Pulmonary artery endothelial cell (primary cell): ENCODE measurements at regions not wholly inside any gene's neighbourhood (a gene's known extent, or its start where the extent isn't known, plus 50 kb on each side); places are given as distances from the start of the nearest gene placed in this dataset.
A peak's percentile ranks its signal among the peaks of the same experiment; 100 is the strongest.
"Not testable (repeated sequence)": the region's sequence is repeated elsewhere in the genome, so short reads cannot be mapped to it uniquely, and the experiment has no call there.

ENCODE experiments used
- DNase-seq: peaks from one replicate; pipeline ENCODE4 v3.0.0-alpha.2; 2011; ENCODE audit warnings: low read depth, low spot score

DNA sequence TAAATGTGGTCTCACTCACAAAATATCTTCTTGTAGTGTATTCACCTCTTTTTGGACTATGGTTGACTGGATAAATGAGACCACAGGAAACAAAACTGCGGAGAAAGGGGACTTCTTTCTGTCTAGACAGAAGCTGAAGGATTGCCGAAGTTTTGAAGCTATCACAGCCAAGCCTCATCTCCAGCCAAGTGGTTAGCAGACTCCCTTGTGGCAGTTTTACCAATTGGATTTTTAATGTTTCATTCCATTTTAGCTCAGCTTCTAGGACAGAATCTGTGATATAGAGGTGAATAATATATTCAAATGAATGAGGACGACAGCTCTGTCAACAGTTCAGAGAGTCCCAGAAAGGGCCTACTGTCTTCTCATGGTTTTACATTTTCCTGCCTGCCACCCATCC is 215.7 kb upstream of the ZNF608 start:
- DNase-seq = no peak

DNA sequence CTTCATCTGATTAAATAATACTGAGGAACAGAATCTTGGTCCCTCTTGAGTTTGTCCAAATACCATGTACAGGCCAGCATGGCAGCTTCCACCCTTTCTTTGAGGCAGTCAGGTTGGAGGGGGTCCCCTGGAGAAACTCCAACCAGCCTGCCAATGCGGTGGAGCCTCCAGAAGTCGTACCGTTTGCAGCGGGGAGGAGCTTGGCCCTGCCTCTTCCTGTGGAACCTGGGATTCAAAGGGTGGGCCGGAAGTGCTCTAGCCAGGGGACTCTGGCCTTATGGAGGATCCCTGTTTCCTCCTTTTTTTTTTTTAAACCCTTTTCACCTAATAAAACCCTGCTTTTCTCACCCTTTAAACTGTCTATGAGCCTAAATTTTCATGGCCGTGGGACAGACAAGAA is 216.3 kb upstream of the ZNF608 start:
- DNase-seq = no peak

DNA sequence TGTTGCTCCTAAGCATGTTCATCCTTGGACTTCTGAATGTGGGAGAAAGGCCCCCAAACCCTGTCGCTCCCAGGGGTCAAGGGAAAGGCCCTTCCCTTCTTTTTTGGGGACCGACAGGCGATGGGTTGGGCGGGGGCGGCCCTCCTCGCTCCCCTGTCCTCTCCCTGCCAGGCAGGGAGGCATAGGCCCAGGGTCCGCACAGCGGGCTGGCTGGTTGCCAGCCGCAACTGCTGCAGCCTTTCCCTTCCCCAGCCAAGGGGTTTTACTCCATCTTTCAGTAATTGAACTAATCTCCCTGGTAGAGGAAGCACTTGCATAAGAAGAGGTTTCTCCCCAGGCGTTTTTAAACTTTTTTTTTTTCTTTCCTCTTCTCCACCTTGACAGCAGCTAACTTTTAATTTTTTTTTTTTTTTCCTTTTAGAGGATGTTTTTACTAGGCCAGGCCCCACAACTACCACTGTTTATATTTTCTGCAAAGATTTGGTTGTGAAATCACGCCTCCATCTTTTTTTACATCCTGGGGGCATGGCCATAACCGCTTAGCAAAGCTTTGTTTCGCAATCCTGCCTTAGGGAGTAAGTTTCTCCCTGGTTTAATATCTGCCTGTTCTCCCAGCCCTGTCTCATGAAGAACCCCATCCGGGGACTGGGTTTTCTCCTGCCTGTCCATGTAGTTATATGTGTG is 216.9 kb upstream of the ZNF608 start:
- no peak for DNase-seq

DNA sequence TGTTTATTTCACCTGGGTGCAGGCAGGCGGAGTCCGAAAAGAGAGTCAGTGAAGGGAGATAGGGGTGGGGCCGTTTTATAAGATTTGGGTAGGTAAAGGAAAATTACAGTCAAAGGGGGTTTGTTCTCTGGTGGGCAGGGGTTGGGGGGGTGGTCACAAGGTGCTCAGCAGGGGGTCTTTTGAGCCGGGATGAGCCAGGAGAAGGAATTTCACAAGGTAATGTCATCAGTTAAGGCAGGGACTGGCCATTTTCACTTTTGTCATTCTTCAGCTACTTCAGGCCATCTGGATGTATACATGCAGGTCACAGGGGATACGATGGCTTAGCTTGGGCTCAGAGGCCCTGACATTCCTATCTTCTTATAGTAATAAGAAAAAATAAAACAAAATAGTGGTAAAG is 220.3 kb upstream of the ZNF608 start:
- DNase-seq = not testable (repeated sequence)

DNA sequence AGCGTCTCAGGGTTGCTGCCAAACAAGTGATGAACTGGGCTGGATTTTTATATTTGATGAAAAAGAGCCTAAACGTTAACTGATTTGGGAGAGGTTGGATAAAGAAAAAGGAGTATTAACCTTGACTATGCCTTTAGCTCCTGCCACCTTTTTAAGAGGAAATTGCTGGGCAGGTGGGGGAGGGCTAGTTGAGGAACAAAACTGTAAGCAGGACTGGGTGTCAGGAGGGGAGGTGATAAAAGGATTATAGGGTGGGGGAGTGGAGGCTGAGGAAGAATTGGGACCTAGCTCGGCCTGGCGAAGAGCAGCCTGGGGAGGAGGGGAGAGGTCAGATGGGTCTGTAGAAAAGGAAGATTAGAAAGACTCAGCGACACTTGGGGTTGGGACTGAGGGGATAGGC is 223.9 kb upstream of the ZNF608 start:
- not testable (repeated sequence) for DNase-seq

DNA sequence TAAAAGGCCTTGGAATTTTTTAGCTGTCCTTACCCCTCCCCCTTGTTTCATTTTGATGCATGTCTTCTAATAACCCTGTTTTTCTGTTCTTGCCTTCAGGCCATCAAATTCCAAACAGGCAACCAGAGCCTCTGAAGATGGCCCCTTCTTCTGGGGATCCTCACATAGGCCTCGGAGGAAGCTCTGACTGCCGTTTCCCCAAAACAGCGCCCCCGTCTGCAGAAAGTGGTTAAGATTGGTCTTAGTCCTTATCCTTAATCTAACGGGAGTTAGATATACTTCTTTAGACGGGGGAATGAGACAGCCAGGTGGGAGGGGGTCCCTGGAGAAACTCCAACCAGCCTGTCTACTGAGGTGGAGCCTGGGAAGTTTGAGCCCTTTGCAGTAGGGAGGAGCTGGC is 226.3 kb upstream of the ZNF608 start:
- no peak for DNase-seq

DNA sequence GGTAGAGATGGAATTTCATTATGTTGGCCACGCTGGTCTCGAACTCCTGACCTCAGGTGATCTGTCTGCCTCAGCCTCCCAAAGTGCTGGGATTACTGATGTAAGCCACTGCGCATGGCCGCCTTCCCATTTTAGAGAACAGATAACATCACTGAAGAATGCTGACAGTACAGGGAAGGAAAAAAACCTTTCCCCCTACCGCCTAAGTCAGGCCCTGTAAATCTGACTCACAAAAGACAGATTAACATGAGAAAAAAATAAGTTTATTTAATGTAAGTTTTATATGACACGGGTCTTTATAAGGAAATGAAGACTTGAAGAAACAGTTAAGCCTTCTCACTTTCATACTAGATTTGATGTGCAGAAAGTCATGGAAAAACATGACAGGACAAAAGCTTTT is 227.2 kb upstream of the ZNF608 start:
- no peak for DNase-seq

DNA sequence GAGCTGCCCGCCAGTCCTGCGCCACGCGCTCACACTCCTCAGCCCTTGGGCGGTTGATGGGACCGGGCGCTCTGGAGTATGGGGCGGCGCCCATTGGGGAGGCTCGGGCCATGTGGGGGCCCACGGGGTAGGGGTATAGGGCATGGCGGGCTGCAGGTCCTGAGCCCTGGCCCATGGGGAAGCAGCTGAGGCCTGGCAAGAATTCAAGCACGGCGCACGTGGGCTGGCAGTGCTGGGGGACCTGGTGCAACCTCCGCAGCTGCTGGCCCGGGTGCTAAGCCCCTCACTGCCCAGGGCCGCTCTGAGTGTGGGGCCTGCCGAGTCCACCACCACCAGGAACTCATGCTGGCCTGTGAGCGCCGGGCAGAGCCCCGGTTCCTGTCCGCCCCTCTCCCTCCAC is 229.6 kb upstream of the ZNF608 start:
- no peak for DNase-seq

DNA sequence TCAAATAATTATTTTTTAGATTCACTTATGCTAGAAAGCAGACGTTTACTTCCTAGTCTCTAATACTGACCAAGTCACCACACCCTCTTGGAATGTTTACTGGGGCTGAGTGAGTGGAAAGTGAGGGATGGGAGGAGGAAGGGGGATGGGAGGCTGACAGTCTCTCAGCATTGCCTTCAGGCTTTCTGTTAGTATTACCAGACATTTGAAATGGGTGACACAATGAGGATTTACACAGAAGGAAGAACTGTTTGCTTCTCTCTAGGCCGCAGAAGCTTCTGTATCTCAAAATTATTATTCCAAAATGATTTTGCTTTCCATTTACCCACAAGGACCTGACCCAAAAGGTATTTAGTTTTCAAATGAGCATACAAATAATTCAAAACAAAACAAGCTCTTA is 232.8 kb upstream of the ZNF608 start:
- DNase-seq = no peak

DNA sequence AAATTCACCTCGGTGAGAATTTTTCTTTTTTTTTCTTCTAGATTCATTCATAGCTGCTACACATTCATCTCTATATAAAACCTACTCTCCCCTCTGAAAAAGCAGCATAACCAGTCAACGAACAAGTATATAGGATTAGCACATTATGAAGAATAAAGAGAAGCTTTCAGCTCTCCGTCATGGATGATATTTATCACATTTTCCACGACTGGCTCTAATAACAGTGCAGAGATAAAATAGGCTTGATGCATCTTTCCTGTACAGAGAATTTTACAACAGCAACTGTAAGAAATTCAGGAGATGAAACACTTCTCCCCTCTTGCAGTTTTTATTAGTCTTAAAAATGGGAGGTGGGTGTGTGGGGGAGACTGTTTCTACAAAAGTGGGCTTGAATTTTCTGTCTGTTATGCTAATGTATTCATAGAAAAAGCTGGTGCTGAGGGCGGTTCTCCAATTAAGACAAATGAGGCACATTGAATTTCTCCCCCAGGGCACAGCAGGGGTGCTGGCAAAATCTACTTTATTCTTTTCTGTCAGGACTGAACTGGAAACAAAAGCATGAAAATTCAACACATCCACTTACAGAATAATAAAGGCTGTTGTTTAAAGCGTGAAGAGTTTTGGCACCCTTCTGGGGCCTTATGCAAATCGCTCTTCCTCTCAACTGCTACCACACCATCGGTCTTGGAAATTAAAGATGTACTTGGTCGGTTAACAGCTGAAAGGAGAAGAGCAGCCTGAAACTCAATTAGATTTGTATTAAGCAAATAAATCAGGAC is 233.9 kb upstream of the ZNF608 start:
- no peak for DNase-seq

DNA sequence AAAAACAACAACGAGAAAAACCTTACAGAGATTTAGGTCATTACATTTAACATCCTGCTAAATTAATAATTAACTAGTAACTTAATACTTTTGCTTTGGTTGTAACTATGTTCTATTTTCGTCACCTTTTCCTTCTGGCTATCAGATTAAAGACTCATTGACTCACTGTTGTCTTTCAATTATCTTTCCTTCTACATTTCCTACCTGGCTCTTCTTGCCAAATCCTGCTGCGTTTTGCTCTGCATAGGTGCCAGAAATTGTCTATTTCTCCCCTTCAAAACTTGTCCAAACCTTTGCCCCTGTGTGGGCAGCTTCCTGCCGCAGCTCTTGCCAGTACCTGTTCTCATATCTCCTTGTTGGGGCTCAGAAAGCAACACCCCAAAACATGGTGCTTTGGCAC is 235.5 kb upstream of the ZNF608 start:
- DNase-seq = no peak

DNA sequence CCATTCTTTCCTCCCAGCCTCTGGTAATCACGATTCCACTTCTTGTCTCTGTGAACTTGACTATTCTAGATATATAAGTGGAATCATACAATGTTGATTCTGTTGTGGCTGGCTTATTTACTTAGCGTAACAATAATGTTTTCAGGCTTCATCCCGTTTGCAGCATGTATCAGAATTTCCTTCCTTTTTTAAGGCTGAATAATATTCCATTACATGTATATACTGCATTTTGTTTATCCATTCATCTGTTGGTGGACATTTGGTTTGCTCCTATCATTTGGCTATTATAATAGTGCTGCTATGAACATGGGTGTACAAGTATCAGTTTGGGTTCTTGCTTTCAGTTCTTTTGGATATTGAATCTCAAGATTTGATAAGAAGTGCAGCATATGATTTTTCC is 239.7 kb upstream of the ZNF608 start:
- no peak for DNase-seq

DNA sequence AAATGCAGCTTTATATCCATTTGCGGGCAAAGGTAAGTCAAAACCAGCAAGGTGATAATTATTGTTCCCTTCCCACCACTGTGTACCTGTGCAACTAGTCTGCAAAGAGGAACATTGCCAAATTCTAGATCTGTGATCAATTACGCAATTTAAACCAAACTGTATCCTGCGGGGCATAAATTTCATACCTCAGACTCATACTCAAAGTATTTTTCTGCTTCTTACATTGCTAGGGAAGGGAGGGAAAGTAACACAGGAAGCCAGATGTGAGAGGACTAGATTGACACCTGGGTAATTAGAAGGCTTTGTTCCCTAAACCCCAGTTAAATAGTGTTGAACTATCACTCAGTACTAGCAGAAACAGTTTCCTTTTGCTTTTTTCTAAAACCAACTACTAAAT is 240.2 kb upstream of the ZNF608 start:
- DNase-seq = no peak

DNA sequence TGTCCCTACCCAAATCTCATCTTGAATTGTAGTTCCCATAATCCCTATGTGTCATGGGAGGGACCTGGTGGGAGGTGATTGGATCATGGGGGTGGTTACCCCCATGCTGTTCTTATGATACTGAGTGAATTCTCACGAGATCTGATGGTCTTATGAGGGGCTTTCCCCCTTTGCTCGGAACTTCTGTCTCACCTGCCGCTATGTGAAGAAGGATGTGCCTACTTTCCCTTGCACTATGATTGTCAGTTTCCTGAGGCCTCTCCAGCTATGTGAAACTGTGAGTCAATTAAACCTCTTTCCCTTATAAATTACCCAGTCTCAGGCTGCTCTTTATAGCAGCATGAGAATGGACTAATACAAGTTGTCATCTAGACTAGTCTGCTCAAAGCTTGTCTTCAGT is 241.3 kb upstream of the ZNF608 start:
- DNase-seq = not testable (repeated sequence)

DNA sequence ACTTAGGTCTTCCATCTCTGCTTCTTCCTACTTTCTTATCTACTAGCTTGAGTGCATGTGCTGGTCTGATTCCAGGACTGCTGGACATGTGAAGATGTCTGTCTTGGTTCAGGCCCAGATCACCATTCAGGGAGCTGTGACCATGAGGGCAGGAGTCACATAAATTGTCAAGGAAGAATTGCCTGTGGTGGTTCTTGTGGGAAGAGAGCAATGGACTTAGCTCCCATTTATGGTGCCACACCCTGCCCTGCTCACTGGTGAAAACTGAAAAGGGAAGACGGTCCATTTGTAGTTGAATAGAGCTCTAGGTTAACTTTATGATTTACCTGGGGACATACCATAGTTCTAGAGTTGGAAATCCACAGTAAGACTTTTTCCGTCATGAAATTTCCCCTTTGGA is 244.3 kb upstream of the ZNF608 start:
- DNase-seq = no peak

DNA sequence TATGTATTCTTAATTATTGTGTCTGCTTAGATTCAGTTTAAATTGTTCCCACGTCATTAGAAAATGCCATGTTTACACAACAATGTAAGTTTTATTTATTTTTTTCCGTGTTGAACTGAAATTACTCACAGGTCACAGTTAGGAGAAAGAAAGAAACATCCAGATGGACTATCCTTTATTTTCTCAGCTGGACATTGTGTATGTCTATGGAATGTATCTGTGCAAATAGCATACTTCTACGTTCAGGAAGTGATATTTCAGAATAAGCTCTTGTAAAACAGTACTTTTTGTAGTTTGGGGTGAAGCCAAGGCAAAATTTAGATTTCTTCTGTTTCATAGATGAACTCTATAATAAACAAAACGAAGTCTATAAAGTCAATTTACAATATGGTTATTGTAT is 249.0 kb upstream of the ZNF608 start:
- peak; percentile 24 for DNase-seq

DNA sequence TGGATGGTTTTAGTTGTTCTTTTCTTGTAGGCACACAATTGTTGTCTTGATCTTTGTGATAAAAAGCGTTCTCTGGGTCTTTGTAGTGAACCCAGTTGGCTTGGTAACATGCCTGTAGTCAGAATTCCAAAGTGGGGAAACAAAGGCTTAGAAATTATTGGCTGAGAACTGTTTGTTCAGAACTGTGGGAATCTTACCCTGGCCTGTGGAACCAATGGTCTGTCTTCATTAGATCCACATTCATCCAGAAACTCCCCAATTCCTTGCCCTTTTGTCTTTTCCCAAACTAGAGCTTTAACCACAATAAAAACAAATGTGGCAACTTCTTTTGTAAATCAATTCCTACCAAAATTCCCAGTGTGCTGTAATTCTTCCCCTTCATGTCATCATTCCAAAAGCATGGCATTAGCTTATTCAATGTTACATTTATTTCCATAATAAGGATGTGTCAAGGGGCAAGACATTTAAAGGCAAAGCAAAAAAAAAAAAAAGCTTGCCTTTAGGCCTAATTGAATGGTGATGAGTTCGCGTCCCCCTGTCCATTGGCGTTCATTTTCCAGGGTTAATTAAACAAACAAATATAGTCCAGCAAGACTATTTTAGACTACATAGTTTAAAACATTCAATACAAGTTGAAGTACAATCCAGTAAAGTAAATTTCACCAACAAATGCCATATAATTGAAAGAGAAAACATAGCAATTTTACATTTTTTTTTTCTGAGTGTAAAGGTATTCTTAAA is 249.8 kb upstream of the ZNF608 start:
- DNase-seq = no peak

DNA sequence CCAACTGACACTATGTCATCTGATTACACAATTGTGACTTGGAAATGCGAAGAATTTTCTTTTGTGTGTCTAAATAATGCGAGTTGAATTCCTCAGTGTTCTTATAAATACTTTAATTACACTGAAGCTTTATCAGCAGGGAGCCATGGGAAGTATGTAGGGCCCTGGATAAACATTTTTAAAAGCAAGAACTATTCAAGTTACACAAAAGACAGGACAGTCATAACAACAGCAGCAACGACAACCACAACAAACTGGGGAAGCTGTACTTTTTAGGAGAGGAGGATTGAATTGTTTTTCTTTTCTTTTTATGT is 250.3 kb upstream of the ZNF608 start:
- no peak for DNase-seq

DNA sequence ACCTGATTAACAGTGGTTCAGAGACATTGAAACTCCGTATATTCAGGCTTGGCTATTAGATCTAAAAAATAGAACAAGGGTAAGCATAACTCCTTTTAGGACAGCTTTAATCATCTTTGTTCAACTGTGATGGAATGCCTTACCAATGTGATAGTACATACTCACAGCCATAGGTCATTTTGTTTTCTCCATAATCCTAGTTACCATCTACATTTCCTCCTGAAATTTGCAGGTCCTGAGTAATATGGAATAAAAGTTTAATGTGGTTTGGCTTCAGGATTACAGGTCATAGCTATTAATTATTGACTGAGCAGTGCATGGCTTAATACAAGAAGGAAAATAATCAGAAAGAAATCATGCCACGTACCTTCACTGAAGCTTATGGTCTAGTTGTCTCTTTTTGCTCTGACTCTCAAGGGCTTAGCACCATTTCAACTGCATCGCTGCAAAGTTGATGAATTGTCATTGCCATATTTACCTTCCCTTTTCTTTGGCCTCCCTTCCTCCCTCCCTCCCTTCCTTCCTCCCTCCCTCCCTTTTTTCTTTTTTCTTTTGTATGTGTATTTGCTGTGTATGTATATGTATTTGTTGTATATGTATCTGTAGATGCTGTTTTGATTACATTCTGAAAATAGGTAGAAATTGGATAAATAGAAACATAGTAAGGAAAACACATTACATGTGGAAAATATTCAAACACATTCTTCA is 250.9 kb upstream of the ZNF608 start:
- no peak for DNase-seq

DNA sequence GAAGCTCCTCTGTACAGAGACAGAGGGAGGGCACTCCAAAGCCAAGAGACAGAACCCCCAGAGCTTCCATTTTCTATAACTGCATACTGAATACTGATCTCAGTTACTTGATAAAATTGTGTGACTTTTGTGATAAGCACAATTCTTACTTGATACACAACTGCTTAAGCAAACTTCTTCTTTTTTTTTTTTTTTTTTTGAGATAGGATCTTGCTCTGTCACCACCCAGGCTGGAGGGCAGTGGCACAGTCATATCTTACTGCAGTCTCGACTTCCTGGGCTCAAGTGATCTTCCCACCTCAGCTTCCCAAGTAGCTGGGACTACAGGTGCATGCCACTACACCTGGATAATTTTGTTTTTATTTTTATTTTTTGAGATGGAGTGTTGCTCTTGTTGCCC is 252.1 kb upstream of the ZNF608 start:
- no peak for DNase-seq

DNA sequence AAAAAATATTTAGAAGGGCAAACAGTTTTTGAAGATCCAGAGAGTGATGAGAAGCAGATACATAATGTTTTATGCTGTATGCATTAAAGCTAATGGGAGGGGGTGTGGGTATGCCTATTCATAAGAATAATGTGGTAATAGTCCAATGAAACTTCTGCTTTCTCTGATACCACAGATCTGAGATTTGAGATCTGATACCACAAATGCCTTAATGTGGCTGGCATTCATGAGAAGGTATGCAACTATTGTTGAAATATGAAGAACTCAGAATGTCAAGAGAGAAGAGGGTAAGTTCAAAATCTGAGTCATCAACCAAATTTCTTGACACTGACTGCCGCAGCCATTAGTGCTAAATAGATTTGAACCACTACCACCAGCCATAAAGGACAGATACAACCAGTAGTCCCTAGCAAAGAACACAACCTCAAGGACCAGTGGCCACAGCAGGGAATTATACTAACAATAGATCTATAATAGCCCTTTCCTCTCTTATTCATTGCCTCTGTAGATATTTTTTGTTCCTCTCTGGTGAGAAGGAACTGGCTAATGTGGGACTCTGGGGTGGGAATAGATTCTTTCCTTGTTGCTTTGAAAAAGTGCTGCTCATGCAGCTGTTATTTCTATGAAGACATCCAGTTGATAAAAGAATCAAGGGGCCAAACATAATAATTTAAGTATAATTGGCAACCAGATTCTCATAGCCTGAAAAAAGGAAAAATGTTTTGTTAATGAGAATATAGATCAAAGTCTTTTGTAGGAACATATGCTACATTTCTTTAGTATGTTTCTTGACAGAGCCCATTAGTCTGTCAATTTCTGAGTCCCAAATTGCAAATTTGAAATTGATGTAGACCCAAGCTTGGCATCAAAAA is 256.5 kb upstream of the ZNF608 start:
- no peak for DNase-seq
